ENCODE measurements at regions not wholly inside any gene's neighbourhood (a gene's known extent, or its start where the extent isn't known, plus 50 kb on each side); places are given as distances from the start of the nearest gene placed in this dataset.
"Not testable (repeated sequence)": the region's sequence is repeated elsewhere in the genome, so short reads cannot be mapped to it uniquely, and the experiment has no call there.

- no peaks in the 10 kb centered on the region for H3K79me2 ChIP-seq (ENCODE audit: insufficient read depth, low read length)
- H3K9me2 ChIP-seq (replicated peaks; ENCODE audit: insufficient read depth, low read length): no peaks in the 10 kb centered on the region
- H3F3A ChIP-seq (ENCODE audit: insufficient read depth): no peaks in the 10 kb centered on the region
- no peaks in the 10 kb centered on the region for H3K27me3 ChIP-seq (ENCODE audit: low read length)
- no peak overlapping the region for H3K4me3 ChIP-seq (ENCODE audit: insufficient read depth, low read length, poor library complexity, severe bottlenecking)
- no peaks in the 10 kb centered on the region for H3K36me3 ChIP-seq (ENCODE audit: low read length)
- H3K27ac ChIP-seq (ENCODE audit: low read depth, low read length): no peak overlapping the region
- H3K4me2 ChIP-seq (ENCODE audit: low read depth, low read length, poor library complexity, severe bottlenecking): no peak overlapping the region
- no peak overlapping the region for H2AFZ ChIP-seq (ENCODE audit: low read depth, low read length, severe bottlenecking)
- no peak overlapping the region for H3K9ac ChIP-seq (ENCODE audit: low read length)
- H3K9me3 ChIP-seq (ENCODE audit: insufficient read depth, low read length): no peaks in the 10 kb centered on the region
- H4K20me1 ChIP-seq (ENCODE audit: low read depth, low read length): no peaks in the 10 kb centered on the region
- no peak for TF ChIP-seq EZH2phosphoT487 (conservative IDR thresholded peaks at IDR 0.05; ENCODE audit: low read length)
- TF ChIP-seq, protein P1, sequence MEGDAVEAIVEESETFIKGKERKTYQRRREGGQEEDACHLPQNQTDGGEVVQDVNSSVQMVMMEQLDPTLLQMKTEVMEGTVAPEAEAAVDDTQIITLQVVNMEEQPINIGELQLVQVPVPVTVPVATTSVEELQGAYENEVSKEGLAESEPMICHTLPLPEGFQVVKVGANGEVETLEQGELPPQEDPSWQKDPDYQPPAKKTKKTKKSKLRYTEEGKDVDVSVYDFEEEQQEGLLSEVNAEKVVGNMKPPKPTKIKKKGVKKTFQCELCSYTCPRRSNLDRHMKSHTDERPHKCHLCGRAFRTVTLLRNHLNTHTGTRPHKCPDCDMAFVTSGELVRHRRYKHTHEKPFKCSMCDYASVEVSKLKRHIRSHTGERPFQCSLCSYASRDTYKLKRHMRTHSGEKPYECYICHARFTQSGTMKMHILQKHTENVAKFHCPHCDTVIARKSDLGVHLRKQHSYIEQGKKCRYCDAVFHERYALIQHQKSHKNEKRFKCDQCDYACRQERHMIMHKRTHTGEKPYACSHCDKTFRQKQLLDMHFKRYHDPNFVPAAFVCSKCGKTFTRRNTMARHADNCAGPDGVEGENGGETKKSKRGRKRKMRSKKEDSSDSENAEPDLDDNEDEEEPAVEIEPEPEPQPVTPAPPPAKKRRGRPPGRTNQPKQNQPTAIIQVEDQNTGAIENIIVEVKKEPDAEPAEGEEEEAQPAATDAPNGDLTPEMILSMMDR (IDR thresholded peaks at IDR 0.05; ENCODE audit: insufficient read depth, low read length, poor library complexity, severe bottlenecking): no peak
These were observed 880.5 kb upstream of the GOT2 start for GRCh38 chr16:59614466-59615240.

DNA sequence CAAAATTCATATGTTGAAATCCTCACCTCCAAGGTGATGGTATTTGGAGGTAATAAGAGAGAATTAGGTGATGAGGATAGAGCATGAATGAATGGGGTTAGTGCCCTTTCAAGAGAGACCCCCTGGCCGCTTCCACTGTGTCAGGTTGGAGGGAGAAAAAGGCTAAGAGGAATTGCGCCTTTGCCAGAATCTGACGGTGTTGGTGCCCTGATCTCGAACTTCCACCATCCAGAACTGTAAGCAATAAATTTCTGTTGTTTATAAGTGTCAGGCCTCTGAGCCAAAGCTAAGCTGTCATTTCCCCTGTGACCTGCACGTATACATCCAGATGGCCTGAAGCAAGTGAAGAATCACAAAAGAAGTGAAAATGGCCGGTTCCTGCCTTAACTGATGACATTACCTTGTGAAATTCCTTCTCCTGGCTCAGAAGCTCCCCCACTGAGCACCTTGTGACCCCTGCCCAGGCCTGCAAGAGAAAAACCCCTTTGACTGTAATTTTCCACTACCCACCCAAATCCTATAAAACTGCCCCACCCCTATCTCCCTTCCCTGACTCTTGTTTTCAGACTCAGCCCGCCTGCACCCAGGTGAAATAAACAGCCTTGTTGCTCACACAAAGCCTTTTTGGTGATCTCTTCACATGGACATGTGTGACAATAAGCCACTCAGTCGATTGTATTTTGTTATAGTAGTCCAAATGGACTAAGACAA lies 878.9 kb upstream of the GOT2 start:
- not testable (repeated sequence) for H3K4me3 ChIP-seq (ENCODE audit: insufficient read depth, low read length, poor library complexity, severe bottlenecking); H4K20me1 ChIP-seq (ENCODE audit: low read depth, low read length); H3K79me2 ChIP-seq (ENCODE audit: insufficient read depth, low read length); H3K27me3 ChIP-seq (ENCODE audit: low read length); H3K27ac ChIP-seq (ENCODE audit: low read depth, low read length); H3K36me3 ChIP-seq (ENCODE audit: low read length); H3K9me2 ChIP-seq (replicated peaks; ENCODE audit: insufficient read depth, low read length); H3F3A ChIP-seq (ENCODE audit: insufficient read depth); H2AFZ ChIP-seq (ENCODE audit: low read depth, low read length, severe bottlenecking); H3K9me3 ChIP-seq (ENCODE audit: insufficient read depth, low read length); H3K9ac ChIP-seq (ENCODE audit: low read length); H3K4me2 ChIP-seq (ENCODE audit: low read depth, low read length, poor library complexity, severe bottlenecking)

DNA sequence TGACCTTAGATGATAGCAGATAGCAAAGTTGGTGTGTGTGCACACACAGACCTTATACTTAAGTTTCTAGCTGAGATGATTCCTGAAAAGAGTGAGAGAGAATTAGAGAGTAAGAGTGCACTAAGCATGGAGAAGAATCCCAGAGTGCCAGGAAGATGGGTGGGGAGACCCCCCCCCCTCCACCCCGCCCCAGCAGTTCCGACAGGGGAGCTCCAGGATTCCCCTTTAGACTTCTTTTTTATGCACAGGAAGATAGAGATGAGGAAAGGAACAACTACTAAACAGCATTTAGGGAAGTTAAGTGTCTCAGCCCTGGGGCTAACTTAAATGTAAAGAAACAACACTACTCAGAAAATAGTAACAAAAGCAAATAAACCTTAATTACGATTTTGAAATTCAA lies 878.0 kb upstream of the GOT2 start:
- Histone ChIP-seq H3K4me2 (ENCODE audit: low read depth, low read length, poor library complexity, severe bottlenecking) (no peak overlapping the region), H3K79me2 (ENCODE audit: insufficient read depth, low read length) (no peaks in the 10 kb centered on the region), H3K9me2 (replicated peaks; ENCODE audit: insufficient read depth, low read length) (no peaks in the 10 kb centered on the region), H3K9me3 (ENCODE audit: insufficient read depth, low read length) (no peaks in the 10 kb centered on the region), H3K36me3 (ENCODE audit: low read length) (no peaks in the 10 kb centered on the region), H3K27ac (ENCODE audit: low read depth, low read length) (no peak overlapping the region), H3F3A (ENCODE audit: insufficient read depth) (no peaks in the 10 kb centered on the region), H3K27me3 (ENCODE audit: low read length) (no peaks in the 10 kb centered on the region), H3K9ac (ENCODE audit: low read length) (no peak overlapping the region), H2AFZ (ENCODE audit: low read depth, low read length, severe bottlenecking) (no peak overlapping the region), H4K20me1 (ENCODE audit: low read depth, low read length) (no peaks in the 10 kb centered on the region), H3K4me3 (ENCODE audit: insufficient read depth, low read length, poor library complexity, severe bottlenecking) (no peak overlapping the region)
- TF ChIP-seq, protein P1 (IDR thresholded peaks at IDR 0.05; ENCODE audit: insufficient read depth, low read length, poor library complexity, severe bottlenecking): no peak
- TF ChIP-seq EZH2phosphoT487 (conservative IDR thresholded peaks at IDR 0.05; ENCODE audit: low read length): no peak

DNA sequence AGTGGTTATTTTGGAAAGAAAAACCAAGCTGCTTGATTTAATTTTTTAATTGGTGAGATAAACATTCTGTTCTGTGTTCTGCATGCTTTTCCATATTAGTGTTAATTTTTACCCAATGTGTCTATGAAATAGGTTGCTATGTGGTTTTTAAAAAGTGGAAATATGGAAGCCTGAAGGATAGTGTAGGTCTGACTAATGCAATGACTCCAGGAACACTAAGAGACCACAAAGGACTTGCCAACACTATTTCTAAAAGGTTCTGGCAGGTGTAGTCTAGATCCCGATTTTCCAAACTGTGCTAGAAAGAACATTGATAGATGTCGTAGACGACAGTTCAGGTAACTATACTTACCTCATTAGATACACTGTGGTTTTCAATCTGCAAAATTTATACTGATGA lies 877.4 kb upstream of the GOT2 start:
- Histone ChIP-seq H3K4me3 (ENCODE audit: insufficient read depth, low read length, poor library complexity, severe bottlenecking) (no peak overlapping the region), H2AFZ (ENCODE audit: low read depth, low read length, severe bottlenecking) (no peak overlapping the region), H3K4me2 (ENCODE audit: low read depth, low read length, poor library complexity, severe bottlenecking) (no peak overlapping the region), H3K36me3 (ENCODE audit: low read length) (no peaks in the 10 kb centered on the region), H3K79me2 (ENCODE audit: insufficient read depth, low read length) (no peaks in the 10 kb centered on the region), H3K27ac (ENCODE audit: low read depth, low read length) (no peak overlapping the region), H3K9me3 (ENCODE audit: insufficient read depth, low read length) (no peaks in the 10 kb centered on the region), H3K27me3 (ENCODE audit: low read length) (no peaks in the 10 kb centered on the region), H4K20me1 (ENCODE audit: low read depth, low read length) (no peaks in the 10 kb centered on the region), H3F3A (ENCODE audit: insufficient read depth) (no peaks in the 10 kb centered on the region), H3K9ac (ENCODE audit: low read length) (no peak overlapping the region), H3K9me2 (replicated peaks; ENCODE audit: insufficient read depth, low read length) (no peaks in the 10 kb centered on the region)
- TF ChIP-seq, protein P1 (IDR thresholded peaks at IDR 0.05; ENCODE audit: insufficient read depth, low read length, poor library complexity, severe bottlenecking): no peak
- TF ChIP-seq EZH2phosphoT487 (conservative IDR thresholded peaks at IDR 0.05; ENCODE audit: low read length): no peak

Measured in SU-DHL-6 (cell line).